Trophoblast cell (in vitro differentiated cells and primary cell): ENCODE measurements at regions not wholly inside any gene's neighbourhood (a gene's known extent, or its start where the extent isn't known, plus 50 kb on each side); places are given as distances from the start of the nearest gene placed in this dataset.

Source experiments
- DNase-seq, 2 donors: peaks; one replicate each; pipeline ENCODE4 v3.0.0-alpha.2; 2016
- H2AFZ ChIP-seq: 2 replicates; pipeline ENCODE4 v1.6.1; 2013; ENCODE audit warnings: low read length, moderate library complexity, mild to moderate bottlenecking; ENCODE audit not compliant: insufficient read depth, poor library complexity
- H2AK5ac ChIP-seq: 2 replicates; pipeline ENCODE4 v1.6.1; 2013; ENCODE audit warnings: mild to moderate bottlenecking, low read length
- H2BK120ac ChIP-seq: 2 replicates; pipeline ENCODE4 v1.6.1; 2013; ENCODE audit warnings: low read length, mild to moderate bottlenecking, moderate library complexity; ENCODE audit not compliant: insufficient read depth, poor library complexity
- H2BK12ac ChIP-seq: 2 replicates; pipeline ENCODE4 v1.6.1; 2013; ENCODE audit warnings: mild to moderate bottlenecking, low read length, moderate library complexity
- H2BK5ac ChIP-seq: 2 replicates; pipeline ENCODE4 v1.6.1; 2013; ENCODE audit warnings: low read length, low read depth, moderate library complexity, mild to moderate bottlenecking; ENCODE audit not compliant: poor library complexity
- H3K14ac ChIP-seq: 2 replicates; pipeline ENCODE4 v1.6.1; 2013; ENCODE audit warnings: mild to moderate bottlenecking, low read length
- H3K18ac ChIP-seq: 2 replicates; pipeline ENCODE4 v1.6.1; 2013; ENCODE audit warnings: mild to moderate bottlenecking, low read length
- H3K23ac ChIP-seq: 2 replicates; pipeline ENCODE4 v1.6.1; 2013; ENCODE audit warnings: low read length
- H3K27ac ChIP-seq: 2 replicates; pipeline ENCODE4 v1.5.1; 2013; ENCODE audit warnings: low read depth, mild to moderate bottlenecking, inconsistent platforms, low read length, moderate library complexity
- H3K27me3 ChIP-seq: 2 replicates; pipeline ENCODE4 v1.6.1; 2013; ENCODE audit warnings: inconsistent platforms, mild to moderate bottlenecking, low read length, moderate library complexity; ENCODE audit not compliant: insufficient read depth
- H3K36me3 ChIP-seq, 2 experiments: 1 replicate in 1 of 2; 2 replicates in 1 of 2; pipeline ENCODE4 v1.6.1; 2013; ENCODE audit warnings: low read length in 2 of 2, mild to moderate bottlenecking in 2 of 2, moderate library complexity in 1 of 2; ENCODE audit not compliant: insufficient read depth in 2 of 2, control insufficient read depth in 1 of 2
- H3K4ac ChIP-seq: 2 replicates; pipeline ENCODE4 v1.6.1; 2013; ENCODE audit warnings: low read depth, mild to moderate bottlenecking, low read length, moderate library complexity
- H3K4me1 ChIP-seq, 2 experiments: 1 replicate in 1 of 2; 2 replicates in 1 of 2; pipeline ENCODE4 v1.6.1; 2013; ENCODE audit warnings: low read length in 2 of 2, mild to moderate bottlenecking in 2 of 2, moderate library complexity in 1 of 2; ENCODE audit not compliant: insufficient read depth in 2 of 2, control insufficient read depth in 1 of 2
- H3K4me2 ChIP-seq: 2 replicates; pipeline ENCODE4 v1.6.1; 2013; ENCODE audit warnings: inconsistent platforms, mild to moderate bottlenecking, low read length, moderate library complexity
- H3K4me3 ChIP-seq: 2 replicates; pipeline ENCODE4 v1.5.1; 2013; ENCODE audit warnings: mild to moderate bottlenecking, low read depth, low read length, inconsistent platforms
- H3K79me1 ChIP-seq: one replicate; pipeline ENCODE4 v1.6.1; 2013; ENCODE audit warnings: low read length
- H3K79me2 ChIP-seq: 2 replicates; pipeline ENCODE4 v1.6.1; 2013; ENCODE audit warnings: low read length, mild to moderate bottlenecking; ENCODE audit not compliant: control insufficient read depth, insufficient read depth, poor library complexity
- H3K9ac ChIP-seq: 2 replicates; pipeline ENCODE4 v1.6.1; 2013; ENCODE audit warnings: mild to moderate bottlenecking, low read length
- H3K9me3 ChIP-seq: 2 replicates; pipeline ENCODE4 v1.6.1; 2013; ENCODE audit warnings: low read depth, mild to moderate bottlenecking, control low read depth, inconsistent platforms, low read length; ENCODE audit not compliant: insufficient read depth
- H4K12ac ChIP-seq: 2 replicates; pipeline ENCODE4 v1.6.1; 2013; ENCODE audit warnings: low read depth, mild to moderate bottlenecking, low read length, moderate library complexity
- H4K8ac ChIP-seq: 2 replicates; pipeline ENCODE4 v1.6.1; 2013; ENCODE audit warnings: low read depth, mild to moderate bottlenecking, low read length, moderate library complexity
- H4K91ac ChIP-seq: one replicate; pipeline ENCODE4 v1.6.1; 2013; ENCODE audit warnings: low read depth, mild to moderate bottlenecking, low read length, moderate library complexity
- WGBS: extraction: QIAGEN DNeasy Blood & Tissue Kit; methylation state at CpG from one replicate; pipeline ENCODE4 v1.1.7; 2013; ENCODE audit warnings: missing lambda C conversion rate; ENCODE audit not compliant: insufficient read length, insufficient coverage; ENCODE audit errors: extremely low coverage; 5-methylcytosine and 5-hydroxymethylcytosine counted together

DNA sequence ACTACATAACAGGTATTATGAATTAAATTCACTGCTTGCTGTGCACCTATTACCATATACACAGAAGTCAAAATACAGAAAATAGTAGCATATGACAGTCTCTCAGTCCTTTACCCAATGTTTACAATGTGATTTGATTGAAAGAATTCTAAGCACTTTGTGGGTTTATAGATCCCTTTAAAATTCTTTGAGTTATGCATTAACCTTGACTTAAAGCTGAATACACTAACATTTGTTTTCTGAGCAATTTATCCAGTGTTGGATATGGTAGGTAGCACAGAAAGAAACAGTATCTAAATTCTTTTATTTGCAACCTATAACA, 230.8 kb upstream of the DDI1 start:
- no peak overlapping the region for H2BK5ac ChIP-seq
- no peaks in the 10 kb centered on the region for H3K36me3 ChIP-seq
- H4K8ac ChIP-seq = no peak overlapping the region
- H3K4me2 ChIP-seq = no peak overlapping the region
- no peak overlapping the region for H2BK120ac ChIP-seq
- H3K23ac ChIP-seq = no peak overlapping the region
- no peaks in the 10 kb centered on the region for H3K4me1 ChIP-seq
- no peak overlapping the region for H2AFZ ChIP-seq
- H3K27ac ChIP-seq = no peak overlapping the region
- no peak overlapping the region for H2AK5ac ChIP-seq
- no peak overlapping the region for H3K9ac ChIP-seq
- H3K4ac ChIP-seq = no peak overlapping the region
- no peak overlapping the region for H3K18ac ChIP-seq
- no peak overlapping the region for H4K12ac ChIP-seq
- no peak overlapping the region for H3K4me3 ChIP-seq
- no peaks in the 10 kb centered on the region for H3K79me2 ChIP-seq
- H3K27me3 ChIP-seq = no peaks in the 10 kb centered on the region
- H2BK12ac ChIP-seq = no peak overlapping the region
- H3K9me3 ChIP-seq = no peaks in the 10 kb centered on the region
- H4K91ac ChIP-seq = no peak overlapping the region
- no peaks in the 10 kb centered on the region for H3K79me1 ChIP-seq
- no peak for DNase-seq
- no peak overlapping the region for H3K14ac ChIP-seq

DNA sequence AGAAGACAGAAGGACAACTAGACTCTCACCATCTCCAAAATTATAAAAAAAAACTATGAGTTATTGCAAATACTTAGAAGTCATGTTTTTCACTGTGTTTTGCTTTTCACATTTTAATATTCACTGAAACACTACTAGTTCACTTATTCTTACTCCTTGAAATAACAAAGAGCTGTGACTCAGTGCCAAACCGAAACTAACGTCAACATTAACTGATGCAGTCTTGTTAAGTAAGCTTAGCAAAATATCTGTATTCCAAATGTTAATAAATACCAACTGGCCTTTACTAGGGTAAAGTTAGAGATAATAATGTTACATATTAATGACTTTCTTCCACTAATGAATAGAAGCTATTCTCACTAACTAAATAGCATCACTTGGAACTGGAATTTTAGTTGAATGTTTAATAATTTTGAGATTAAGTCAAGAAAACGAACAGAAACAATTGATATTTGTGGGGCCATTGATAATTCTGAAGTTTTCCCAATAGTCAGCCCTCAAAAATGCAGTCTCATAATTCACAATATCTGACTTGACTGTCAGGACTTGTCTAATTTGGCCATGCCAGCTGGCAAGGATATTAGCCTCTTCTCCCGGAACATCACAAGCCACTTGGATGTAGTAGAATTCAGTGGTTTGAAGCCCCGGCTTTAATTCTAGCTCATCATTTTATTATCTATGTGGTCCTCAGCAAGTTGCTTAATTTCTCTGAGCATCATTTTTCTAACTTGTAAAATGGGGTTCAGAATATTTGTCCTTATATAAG, 230.1 kb upstream of the DDI1 start:
- no peaks in the 10 kb centered on the region for H3K79me1 ChIP-seq
- no peak overlapping the region for H3K27ac ChIP-seq
- no peak overlapping the region for H3K18ac ChIP-seq
- no peaks in the 10 kb centered on the region for H3K36me3 ChIP-seq
- H2AFZ ChIP-seq = no peak overlapping the region
- no peaks in the 10 kb centered on the region for H3K79me2 ChIP-seq
- no peak overlapping the region for H4K8ac ChIP-seq
- H4K91ac ChIP-seq = no peak overlapping the region
- no peak overlapping the region for H2BK5ac ChIP-seq
- no peak overlapping the region for H3K23ac ChIP-seq
- no peak overlapping the region for H3K4ac ChIP-seq
- H3K9ac ChIP-seq = no peak overlapping the region
- H3K9me3 ChIP-seq = no peaks in the 10 kb centered on the region
- H3K4me3 ChIP-seq = no peak overlapping the region
- no peaks in the 10 kb centered on the region for H3K27me3 ChIP-seq
- DNase-seq = no peak
- H4K12ac ChIP-seq = no peak overlapping the region
- no peak overlapping the region for H3K4me2 ChIP-seq
- no peak overlapping the region for H2BK12ac ChIP-seq
- H2BK120ac ChIP-seq = no peak overlapping the region
- H2AK5ac ChIP-seq = no peak overlapping the region
- no peaks in the 10 kb centered on the region for H3K4me1 ChIP-seq
- no peak overlapping the region for H3K14ac ChIP-seq
- no CpG with 5 or more reads among the region's 5 CpGs for WGBS

- Histone ChIP-seq H2BK120ac (no peak overlapping the region), H4K8ac (no peak overlapping the region), H3K79me2 (no peaks in the 10 kb centered on the region), H3K79me1 (no peaks in the 10 kb centered on the region), H3K4me3 (no peak overlapping the region), H2BK5ac (no peak overlapping the region), H3K23ac (no peak overlapping the region), H2AK5ac (no peak overlapping the region), H3K27me3 (no peaks in the 10 kb centered on the region), H3K4ac (no peak overlapping the region), H4K91ac (no peak overlapping the region), H3K9ac (no peak overlapping the region), H3K4me1 (peaks cover 0 to 3% of the 10 kb centered on the region in 2 experiments), H3K14ac (no peak overlapping the region), H4K12ac (no peak overlapping the region), H3K27ac (no peak overlapping the region), H2AFZ (no peak overlapping the region), H3K18ac (no peak overlapping the region), H3K4me2 (no peak overlapping the region), H3K36me3 (no peaks in the 10 kb centered on the region), H3K9me3 (no peaks in the 10 kb centered on the region), H2BK12ac (no peak overlapping the region)
- peak in 1 of 2 donors; percentile 28 for DNase-seq
- no CpG with 5 or more reads among the region's 1 CpG for WGBS
Observed at GRCh38 chr11:103807806-103808205, 228.6 kb upstream of the DDI1 start.

- no peaks in the 10 kb centered on the region for H3K79me1 ChIP-seq
- no peak overlapping the region for H3K18ac ChIP-seq
- H2BK5ac ChIP-seq = no peak overlapping the region
- no peak overlapping the region for H2AK5ac ChIP-seq
- H3K23ac ChIP-seq = no peak overlapping the region
- H2BK120ac ChIP-seq = no peak overlapping the region
- H3K4ac ChIP-seq = no peak overlapping the region
- no CpG with 5 or more reads among the region's 3 CpGs for WGBS
- no peaks in the 10 kb centered on the region for H3K36me3 ChIP-seq
- H3K9ac ChIP-seq = no peak overlapping the region
- no peak overlapping the region for H3K4me3 ChIP-seq
- H4K12ac ChIP-seq = no peak overlapping the region
- no peaks in the 10 kb centered on the region for H3K79me2 ChIP-seq
- H3K4me2 ChIP-seq = no peak overlapping the region
- H2BK12ac ChIP-seq = no peak overlapping the region
- H3K14ac ChIP-seq = no peak overlapping the region
- no peak overlapping the region for H3K27ac ChIP-seq
- no peak overlapping the region for H4K91ac ChIP-seq
- H3K4me1 ChIP-seq = peaks cover 0 to 3% of the 10 kb centered on the region in 2 experiments
- peak in 1 of 2 donors; percentile 40 for DNase-seq
- H3K27me3 ChIP-seq = no peaks in the 10 kb centered on the region
- H4K8ac ChIP-seq = no peak overlapping the region
- no peaks in the 10 kb centered on the region for H3K9me3 ChIP-seq
- no peak overlapping the region for H2AFZ ChIP-seq
Observed at GRCh38 chr11:103808252-103808651, 228.2 kb upstream of the DDI1 start.
